ENCODE measurements at regions not wholly inside any gene's neighbourhood (a gene's known extent, or its start where the extent isn't known, plus 50 kb on each side); places are given as distances from the start of the nearest gene placed in this dataset.

DNA sequence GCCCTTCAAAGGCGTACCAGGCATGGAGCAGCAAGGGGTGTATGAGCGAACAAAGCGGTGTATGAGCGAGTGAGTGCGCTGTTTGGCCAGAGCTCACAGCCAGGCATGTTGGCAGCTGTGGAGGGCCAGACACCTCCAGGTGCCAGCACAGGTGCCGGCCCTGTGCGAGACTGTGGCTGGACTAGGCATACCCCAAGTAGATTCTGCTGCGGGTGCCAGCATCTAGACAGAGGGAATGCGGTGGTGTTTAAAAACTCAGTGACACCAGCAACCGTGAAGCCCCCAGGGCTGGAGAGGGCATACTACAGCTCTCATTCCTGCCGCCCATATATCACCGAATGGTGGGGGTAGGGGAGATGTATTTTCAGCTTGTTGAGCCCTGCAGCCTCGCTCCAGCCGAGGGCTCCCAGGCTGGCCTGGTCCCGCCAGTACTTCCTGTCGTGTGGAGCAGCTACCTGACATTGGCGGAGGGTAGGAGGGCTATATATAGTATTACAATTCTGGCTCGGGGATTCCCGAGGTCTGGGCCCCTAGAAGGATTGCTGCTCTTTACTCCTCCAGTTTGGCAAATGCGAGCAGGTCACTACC lies 1829.6 kb upstream of the NUDT12 start:
- CTCF ChIA-PET = no interaction called here
- H3K9me1 ChIP-seq (ENCODE audit: insufficient read depth, low read length) = no peaks in the 10 kb centered on the region

More for the DNA sequence above, 1829.6 kb upstream of the NUDT12 start:
- no peak overlapping the region for H2AK5ac ChIP-seq (ENCODE audit: low read depth, low read length)
- H2AK9ac ChIP-seq (replicated peaks; ENCODE audit: low read depth, low read length, poor library complexity) = no peak overlapping the region
- no peak overlapping the region for H3K23ac ChIP-seq (ENCODE audit: low read depth, low read length)
- in situ Hi-C loops (cut with MboI; ENCODE audit: low sequenced_read_pairs) (no loop called here), dilution Hi-C loops (cut with HindIII; ENCODE audit: low sequenced_read_pairs, unreplicated experiment) (no loop called here), intact Hi-C loops (cut with micrococcal nuclease) (no loop called here)
- no peak overlapping the region for H2BK120ac ChIP-seq (ENCODE audit: low read depth, low read length)
- H4K20me1 ChIP-seq (ENCODE audit: insufficient read depth, low read length) = no peaks in the 10 kb centered on the region
- no peak overlapping the region for H4K91ac ChIP-seq (ENCODE audit: insufficient read depth, low read depth, low read length)
- H2BK15ac ChIP-seq (ENCODE audit: low read depth, low read length) = no peak overlapping the region
- H2AFZ ChIP-seq (replicated peaks; ENCODE audit: low read length, poor library complexity) = no peak overlapping the region
- no peak overlapping the region for H3K27ac ChIP-seq (ENCODE audit: insufficient read depth, low read length)
- no peak overlapping the region for H3K18ac ChIP-seq (ENCODE audit: low read depth, low read length)
- POLR2A ChIA-PET (ENCODE audit: unreplicated experiment) = no interaction called here
- peaks cover 13% of the 10 kb centered on the region for H3K9me3 ChIP-seq (ENCODE audit: control insufficient read depth, insufficient read depth, low read length)
- no peak overlapping the region for H4K5ac ChIP-seq (ENCODE audit: low read depth, low read length)
- H3K36me3 ChIP-seq (ENCODE audit: control insufficient read depth, insufficient read depth, low read length) = no peaks in the 10 kb centered on the region
- 90% methylated on average over 7 of the region's 20 CpGs; no CpG with 5 or more reads in 1 of the 2 experiments for WGBS, 2 experiments (ENCODE audit: extremely low coverage in 2 of 2, insufficient read length in 1 of 2)
- H3K27me3 ChIP-seq (ENCODE audit: control insufficient read depth, insufficient read depth, low read length) = no peaks in the 10 kb centered on the region
- no peak overlapping the region for H3K14ac ChIP-seq (replicated peaks; ENCODE audit: low read depth, low read length)
- no peak overlapping the region for H3K56ac ChIP-seq (ENCODE audit: extremely low read depth, insufficient read depth, low read length)
- no peak for DNase-seq
- no peaks in the 10 kb centered on the region for H3K79me1 ChIP-seq (ENCODE audit: low read depth in 1 of 2, low read length in 2 of 2)
- TF ChIP-seq, protein P1, sequence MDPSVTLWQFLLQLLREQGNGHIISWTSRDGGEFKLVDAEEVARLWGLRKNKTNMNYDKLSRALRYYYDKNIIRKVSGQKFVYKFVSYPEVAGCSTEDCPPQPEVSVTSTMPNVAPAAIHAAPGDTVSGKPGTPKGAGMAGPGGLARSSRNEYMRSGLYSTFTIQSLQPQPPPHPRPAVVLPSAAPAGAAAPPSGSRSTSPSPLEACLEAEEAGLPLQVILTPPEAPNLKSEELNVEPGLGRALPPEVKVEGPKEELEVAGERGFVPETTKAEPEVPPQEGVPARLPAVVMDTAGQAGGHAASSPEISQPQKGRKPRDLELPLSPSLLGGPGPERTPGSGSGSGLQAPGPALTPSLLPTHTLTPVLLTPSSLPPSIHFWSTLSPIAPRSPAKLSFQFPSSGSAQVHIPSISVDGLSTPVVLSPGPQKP (IDR thresholded peaks at IDR 0.05; ENCODE audit: borderline replicate concordance, low read depth, low read length) = no peak
- no peak for ATAC-seq (ENCODE audit: low read depth)
- no peak overlapping the region for H4K8ac ChIP-seq (ENCODE audit: low read depth in 2 of 2, low read length in 2 of 2)
- no TSS peak for BruUV-seq (replicated peaks)
- H3K9ac ChIP-seq (ENCODE audit: low read depth, low read length) = no peak overlapping the region
- H3K4ac ChIP-seq (ENCODE audit: low read depth, low read length) = no peak overlapping the region
- H3K4me2 ChIP-seq (ENCODE audit: low read depth, low read length) = no peak overlapping the region
- H2BK20ac ChIP-seq (ENCODE audit: low read depth, low read length) = no peak overlapping the region
- no peak overlapping the region for H2BK5ac ChIP-seq (ENCODE audit: low read depth, low read length, poor library complexity, severe bottlenecking)
- no peaks in the 10 kb centered on the region for H3K4me1 ChIP-seq (ENCODE audit: control insufficient read depth, insufficient read depth, low read length)
- H3K4me3 ChIP-seq (ENCODE audit: insufficient read depth, low read depth, low read length) = no peak overlapping the region

All from IMR-90 (cell line).